Thoracic aorta (tissue), 2 donors: ENCODE measurements at regions not wholly inside any gene's neighbourhood (a gene's known extent, or its start where the extent isn't known, plus 50 kb on each side); places are given as distances from the start of the nearest gene placed in this dataset.

Experiments
- ATAC-seq: fragments of 150-250 bp; one replicate; pipeline ENCODE4 v1.8.0; 2017; ENCODE audit warnings: low read depth; ENCODE audit not compliant: insufficient number of reproducible peaks, low FRiP score
- DNase-seq: peaks from one replicate; pipeline ENCODE4 v3.0.0-alpha.2; 2020; ENCODE audit warnings: low spot score
- H3K27ac ChIP-seq, 2 donors: fragments of 200-600 bp; sonication (generic); 1 replicate in 1 of 2; 2 replicates in 1 of 2; pipeline ENCODE4 v1.5.1; 2016; ENCODE audit warnings: mild to moderate bottlenecking in 2 of 2, moderate library complexity in 2 of 2
- H3K27me3 ChIP-seq: fragments of 200-600 bp; sonication (generic); replicated peaks from 2 replicates; pipeline ENCODE4 v1.6.0; 2016; ENCODE audit warnings: mild to moderate bottlenecking; ENCODE audit not compliant: insufficient read depth
- H3K36me3 ChIP-seq: fragments of 200-600 bp; sonication (generic); one replicate; pipeline ENCODE4 v1.5.1; 2016
- H3K4me1 ChIP-seq, 2 donors: fragments of 200-600 bp; sonication (generic); 1 replicate in 1 of 2; 2 replicates in 1 of 2; pipeline versions ENCODE4 v1.5.1 to v1.6.0; 2016; ENCODE audit warnings: low read depth in 2 of 2, mild to moderate bottlenecking in 1 of 2; ENCODE audit not compliant: control insufficient read depth in 1 of 2
- H3K4me3 ChIP-seq: fragments of 200-600 bp; sonication (generic); 2 replicates; pipeline ENCODE4 v1.5.1; 2016; ENCODE audit warnings: mild to moderate bottlenecking
- H3K9me3 ChIP-seq: fragments of 200-600 bp; sonication (generic); 2 replicates; pipeline ENCODE4 v1.5.1; 2016
- TF ChIP-seq, protein P1 (sequence below): fragments of 200-600 bp; sonication (generic); IDR thresholded peaks from one replicate; pipeline ENCODE4 v1.5.1; 2019; ENCODE audit warnings: antibody characterized with exemption

GRCh38 chr17:62161405-62162148, 96.5 kb upstream of the MED13 start:
- H3K4me1 ChIP-seq: no peaks in the 10 kb centered on the region
- DNase-seq (no peak), ATAC-seq (no peak)
- no peaks in the 10 kb centered on the region for H3K9me3 ChIP-seq
- H3K36me3 ChIP-seq: no peaks in the 10 kb centered on the region
- no peak overlapping the region for H3K4me3 ChIP-seq
- H3K27me3 ChIP-seq: no peaks in the 10 kb centered on the region
- TF ChIP-seq, protein P1, sequence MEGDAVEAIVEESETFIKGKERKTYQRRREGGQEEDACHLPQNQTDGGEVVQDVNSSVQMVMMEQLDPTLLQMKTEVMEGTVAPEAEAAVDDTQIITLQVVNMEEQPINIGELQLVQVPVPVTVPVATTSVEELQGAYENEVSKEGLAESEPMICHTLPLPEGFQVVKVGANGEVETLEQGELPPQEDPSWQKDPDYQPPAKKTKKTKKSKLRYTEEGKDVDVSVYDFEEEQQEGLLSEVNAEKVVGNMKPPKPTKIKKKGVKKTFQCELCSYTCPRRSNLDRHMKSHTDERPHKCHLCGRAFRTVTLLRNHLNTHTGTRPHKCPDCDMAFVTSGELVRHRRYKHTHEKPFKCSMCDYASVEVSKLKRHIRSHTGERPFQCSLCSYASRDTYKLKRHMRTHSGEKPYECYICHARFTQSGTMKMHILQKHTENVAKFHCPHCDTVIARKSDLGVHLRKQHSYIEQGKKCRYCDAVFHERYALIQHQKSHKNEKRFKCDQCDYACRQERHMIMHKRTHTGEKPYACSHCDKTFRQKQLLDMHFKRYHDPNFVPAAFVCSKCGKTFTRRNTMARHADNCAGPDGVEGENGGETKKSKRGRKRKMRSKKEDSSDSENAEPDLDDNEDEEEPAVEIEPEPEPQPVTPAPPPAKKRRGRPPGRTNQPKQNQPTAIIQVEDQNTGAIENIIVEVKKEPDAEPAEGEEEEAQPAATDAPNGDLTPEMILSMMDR: no peak
- H3K27ac ChIP-seq: no peak overlapping the region

DNA sequence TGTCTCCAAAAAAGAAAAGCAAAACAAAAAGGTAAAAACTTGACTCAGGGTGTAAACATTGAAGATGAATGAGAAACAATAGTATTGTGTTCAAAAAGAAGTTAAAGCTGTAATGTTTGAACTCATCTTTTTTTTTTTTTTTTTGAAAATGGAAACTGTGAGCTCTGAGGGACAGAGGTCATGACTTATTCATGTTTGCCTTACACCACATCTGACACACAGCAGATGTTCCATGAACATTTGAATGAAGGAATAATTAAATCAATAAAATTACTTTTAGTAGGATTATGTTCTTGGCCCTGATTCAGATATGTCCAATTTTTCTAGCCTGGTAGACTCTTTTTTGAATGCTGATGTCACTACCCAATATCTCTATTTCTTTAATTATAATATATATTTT, 95.7 kb upstream of the MED13 start:
- H3K9me3 ChIP-seq: no peaks in the 10 kb centered on the region
- H3K4me1 ChIP-seq: no peaks in the 10 kb centered on the region
- no peak overlapping the region for H3K27ac ChIP-seq
- no peak overlapping the region for H3K4me3 ChIP-seq
- no peaks in the 10 kb centered on the region for H3K27me3 ChIP-seq
- no peak for ATAC-seq
- TF ChIP-seq, protein P1: no peak
- DNase-seq: no peak
- no peaks in the 10 kb centered on the region for H3K36me3 ChIP-seq

DNA sequence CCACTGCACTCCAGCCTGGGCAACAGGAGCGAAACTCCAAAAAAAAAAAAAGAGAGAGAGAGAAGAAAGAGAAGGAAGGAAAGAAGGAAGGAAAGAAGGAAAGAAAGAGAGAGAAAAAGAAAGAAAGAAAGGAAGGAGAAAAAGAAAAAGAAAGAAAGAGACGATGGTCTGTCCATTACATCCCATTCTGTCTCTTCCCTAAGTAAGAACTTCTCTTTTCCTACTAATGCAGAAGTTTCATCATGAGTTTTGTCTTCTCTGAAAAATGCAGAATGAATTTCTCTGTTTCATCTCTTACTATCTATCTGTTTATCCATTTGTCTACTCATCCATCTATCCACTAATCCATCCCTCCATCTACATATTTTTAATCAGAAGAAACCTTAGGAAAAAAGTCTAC, 94.9 kb upstream of the MED13 start:
- Histone ChIP-seq H3K27me3 (no peaks in the 10 kb centered on the region), H3K27ac (no peak overlapping the region), H3K4me3 (no peak overlapping the region), H3K36me3 (no peaks in the 10 kb centered on the region), H3K4me1 (no peaks in the 10 kb centered on the region), H3K9me3 (no peaks in the 10 kb centered on the region)
- ATAC-seq (no peak), DNase-seq (no peak)
- TF ChIP-seq, protein P1: no peak

DNA sequence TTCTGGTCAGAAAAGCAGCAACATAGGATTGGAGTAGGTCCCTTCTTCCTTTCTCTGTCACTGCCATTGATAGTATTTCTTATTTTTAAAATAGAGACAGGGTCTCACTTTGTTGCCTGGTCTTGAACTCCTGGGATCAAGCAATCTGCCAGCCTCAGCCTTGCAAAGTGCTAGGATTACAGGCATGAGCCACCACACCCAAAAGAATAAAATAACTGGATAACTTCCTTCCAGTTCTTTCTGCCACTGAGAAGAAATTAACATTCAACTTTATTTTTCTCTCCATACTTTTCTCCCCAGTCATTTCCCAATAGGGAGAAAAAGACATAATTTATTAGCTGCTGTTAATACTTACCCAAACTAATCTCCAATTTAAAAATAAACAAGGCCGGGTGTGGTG, 91.9 kb upstream of the MED13 start:
- no peaks in the 10 kb centered on the region for H3K36me3 ChIP-seq
- H3K9me3 ChIP-seq: no peaks in the 10 kb centered on the region
- ATAC-seq (no peak), DNase-seq (no peak)
- H3K4me3 ChIP-seq: no peak overlapping the region
- no peak overlapping the region for H3K27ac ChIP-seq
- H3K4me1 ChIP-seq: no peaks in the 10 kb centered on the region
- TF ChIP-seq, protein P1: no peak
- no peaks in the 10 kb centered on the region for H3K27me3 ChIP-seq

DNA sequence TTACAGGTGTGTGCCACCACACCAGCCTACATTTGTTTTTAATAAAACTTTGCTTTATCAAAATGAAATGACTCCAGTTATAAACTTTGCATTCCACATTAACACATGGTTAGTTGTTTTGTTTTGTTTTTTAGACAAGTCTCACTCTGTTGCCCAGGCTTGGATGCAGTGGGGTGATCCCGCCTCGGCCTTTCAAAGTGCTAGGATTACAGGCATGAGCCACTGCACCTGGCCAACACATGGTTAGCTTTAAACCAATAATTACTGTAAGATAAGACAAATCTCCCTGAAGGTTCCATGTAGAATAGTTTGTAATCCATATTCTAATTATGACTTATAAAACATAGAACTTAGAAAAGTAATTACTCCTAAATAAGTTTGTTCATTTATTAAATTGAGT, 89.8 kb upstream of the MED13 start:
- H3K27ac ChIP-seq: no peak overlapping the region
- H3K36me3 ChIP-seq: no peaks in the 10 kb centered on the region
- H3K4me1 ChIP-seq: no peaks in the 10 kb centered on the region
- TF ChIP-seq, protein P1: no peak
- no peaks in the 10 kb centered on the region for H3K9me3 ChIP-seq
- no peak overlapping the region for H3K4me3 ChIP-seq
- H3K27me3 ChIP-seq: no peaks in the 10 kb centered on the region
- ATAC-seq: no peak
- DNase-seq: no peak
